Mesenchymal stem cell (in vitro differentiated cells and primary cell): ENCODE measurements at regions not wholly inside any gene's neighbourhood (a gene's known extent, or its start where the extent isn't known, plus 50 kb on each side); places are given as distances from the start of the nearest gene placed in this dataset.

Source experiments
- DNase-seq: peaks from one replicate; pipeline ENCODE4 v3.0.0-alpha.2; 2013
- H2AFZ ChIP-seq: one replicate; pipeline ENCODE4 v1.6.1; 2013; ENCODE audit warnings: low read depth, mild to moderate bottlenecking, control low read depth, inconsistent platforms, low read length, moderate library complexity
- H2AK5ac ChIP-seq: 2 replicates; pipeline ENCODE4 v1.6.1; 2013; ENCODE audit warnings: low read length, moderate library complexity, mild to moderate bottlenecking, inconsistent platforms; ENCODE audit not compliant: severe bottlenecking
- H2BK120ac ChIP-seq: one replicate; pipeline ENCODE4 v1.6.1; 2013; ENCODE audit warnings: low read depth, mild to moderate bottlenecking, inconsistent platforms, low read length, moderate library complexity
- H2BK12ac ChIP-seq, 2 experiments: one replicate each; pipeline ENCODE4 v1.6.1; 2013; ENCODE audit warnings: inconsistent platforms in 2 of 2, low read length in 2 of 2, mild to moderate bottlenecking in 2 of 2, moderate library complexity in 2 of 2, control low read depth in 1 of 2
- H2BK15ac ChIP-seq: one replicate; pipeline ENCODE4 v1.6.1; 2013; ENCODE audit warnings: mild to moderate bottlenecking, low read depth, inconsistent platforms; ENCODE audit not compliant: poor library complexity, severe bottlenecking
- H2BK5ac ChIP-seq: 2 replicates; pipeline ENCODE4 v1.6.1; 2013; ENCODE audit warnings: low read depth, mild to moderate bottlenecking, low read length, control low read depth, inconsistent platforms; ENCODE audit not compliant: poor library complexity, severe bottlenecking
- H3K14ac ChIP-seq, 2 experiments: one replicate each; pipeline ENCODE4 v1.6.1; 2013; ENCODE audit warnings: inconsistent platforms in 2 of 2, low read length in 2 of 2, control low read depth in 1 of 2, mild to moderate bottlenecking in 1 of 2, moderate library complexity in 1 of 2
- H3K18ac ChIP-seq, 2 experiments: one replicate each; pipeline ENCODE4 v1.6.1; 2013; ENCODE audit warnings: inconsistent platforms in 2 of 2, low read length in 2 of 2, control low read depth in 1 of 2, low read depth in 1 of 2, mild to moderate bottlenecking in 1 of 2
- H3K23ac ChIP-seq, 2 experiments: one replicate each; pipeline ENCODE4 v1.6.1; 2013; ENCODE audit warnings: inconsistent platforms in 2 of 2, low read length in 2 of 2, mild to moderate bottlenecking in 2 of 2, moderate library complexity in 2 of 2, control low read depth in 1 of 2
- H3K27ac ChIP-seq: 2 replicates; pipeline ENCODE4 v1.5.1; 2013; ENCODE audit warnings: mild to moderate bottlenecking, moderate library complexity, low read length, control low read depth, inconsistent platforms; ENCODE audit not compliant: poor library complexity, severe bottlenecking
- H3K27me3 ChIP-seq, 2 experiments: 2 replicates each; pipeline versions ENCODE4 v1.6.1 to v1.7.0; 2013; ENCODE audit warnings: low read length in 2 of 2, mild to moderate bottlenecking in 2 of 2, moderate library complexity in 2 of 2, control low read depth in 1 of 2, inconsistent platforms in 1 of 2; ENCODE audit not compliant: control insufficient read depth in 1 of 2, insufficient read depth in 1 of 2
- H3K36me3 ChIP-seq, 2 experiments: 2 replicates each; pipeline versions ENCODE4 v1.6.1 to v1.7.0; 2013; ENCODE audit warnings: low read length in 2 of 2, control low read depth in 1 of 2, inconsistent platforms in 1 of 2, low read depth in 1 of 2, mild to moderate bottlenecking in 1 of 2; ENCODE audit not compliant: insufficient read depth in 2 of 2, control insufficient read depth in 1 of 2
- H3K4ac ChIP-seq, 2 experiments: one replicate each; pipeline ENCODE4 v1.6.1; 2013; ENCODE audit warnings: inconsistent platforms in 2 of 2, low read length in 2 of 2, mild to moderate bottlenecking in 2 of 2, moderate library complexity in 2 of 2, control low read depth in 1 of 2, low read depth in 1 of 2
- H3K4me1 ChIP-seq: 2 replicates; pipeline ENCODE4 v1.6.1; 2013; ENCODE audit warnings: low read depth, low read length, control low read depth; ENCODE audit not compliant: control insufficient read depth, insufficient read depth
- H3K4me2 ChIP-seq: 2 replicates; pipeline ENCODE4 v1.6.1; 2013; ENCODE audit warnings: low read length, mild to moderate bottlenecking, inconsistent platforms; ENCODE audit not compliant: poor library complexity, severe bottlenecking
- H3K4me3 ChIP-seq, 2 experiments: 2 replicates each; pipeline versions ENCODE4 v1.5.1 to v1.7.0; 2013; ENCODE audit warnings: low read length in 2 of 2, mild to moderate bottlenecking in 2 of 2, control low read depth in 1 of 2, low read depth in 1 of 2; ENCODE audit not compliant: insufficient read depth in 1 of 2
- H3K79me1 ChIP-seq: replicated peaks from 2 replicates; pipeline ENCODE4 v1.6.1; 2013; ENCODE audit warnings: mild to moderate bottlenecking, control low read depth, low read length, inconsistent platforms; ENCODE audit not compliant: poor library complexity, severe bottlenecking
- H3K9ac ChIP-seq: 2 replicates; pipeline ENCODE4 v1.7.0; 2013; ENCODE audit warnings: mild to moderate bottlenecking, low read length, moderate library complexity
- H3K9me3 ChIP-seq: 2 replicates; pipeline ENCODE4 v1.7.0; 2013; ENCODE audit warnings: mild to moderate bottlenecking, low read length; ENCODE audit not compliant: control insufficient read depth
- H4K8ac ChIP-seq: one replicate; pipeline ENCODE4 v1.6.1; 2013; ENCODE audit warnings: inconsistent platforms, mild to moderate bottlenecking, low read length, moderate library complexity
- H4K91ac ChIP-seq: one replicate; pipeline ENCODE4 v1.6.1; 2013; ENCODE audit warnings: mild to moderate bottlenecking, low read length, inconsistent platforms
- WGBS: methylation state at CpG from one replicate; pipeline ENCODE4 v1.1.7; 2013; ENCODE audit warnings: mixed read lengths; 5-methylcytosine and 5-hydroxymethylcytosine counted together

- Histone ChIP-seq H3K14ac (no peak overlapping the region), H3K79me1 (no peaks in the 10 kb centered on the region), H2AFZ (no peak overlapping the region), H2BK12ac (no peak overlapping the region), H2BK5ac (no peak overlapping the region), H3K18ac (no peak overlapping the region), H3K4me1 (no peaks in the 10 kb centered on the region), H2BK15ac (no peak overlapping the region), H4K91ac (no peak overlapping the region), H3K23ac (no peak overlapping the region), H3K36me3 (no peaks in the 10 kb centered on the region), H3K4me2 (no peak overlapping the region), H3K4me3 (no peak overlapping the region), H3K9ac (no peak overlapping the region), H2AK5ac (no peak overlapping the region), H3K4ac (no peak overlapping the region), H3K27me3 (no peaks in the 10 kb centered on the region), H4K8ac (no peak overlapping the region), H3K27ac (no peak overlapping the region), H2BK120ac (no peak overlapping the region), H3K9me3 (no peaks in the 10 kb centered on the region)
- no peak for DNase-seq
- WGBS: 72% methylated on average over 3 of the region's 3 CpGs
Observed at GRCh38 chr5:2280318-2280717, 397.6 kb upstream of the IRX4 start.

GRCh38 chr5:2278825-2279456 is 396.2 kb upstream of the IRX4 start:
- no peak overlapping the region for H2BK15ac ChIP-seq
- H4K91ac ChIP-seq: no peak overlapping the region

GRCh38 chr5:2277886-2278285 is 395.2 kb upstream of the IRX4 start:
- Histone ChIP-seq H2BK120ac (no peak overlapping the region), H2BK15ac (no peak overlapping the region), H3K9me3 (no peaks in the 10 kb centered on the region), H3K18ac (no peak overlapping the region), H3K4me1 (no peaks in the 10 kb centered on the region), H3K27me3 (no peaks in the 10 kb centered on the region), H2BK5ac (no peak overlapping the region), H3K36me3 (no peaks in the 10 kb centered on the region), H3K9ac (no peak overlapping the region), H3K4ac (no peak overlapping the region), H3K4me3 (no peak overlapping the region), H2AFZ (no peak overlapping the region), H3K14ac (no peak overlapping the region), H3K23ac (no peak overlapping the region), H3K79me1 (no peaks in the 10 kb centered on the region), H4K91ac (no peak overlapping the region), H3K27ac (no peak overlapping the region), H4K8ac (no peak overlapping the region), H2AK5ac (no peak overlapping the region), H3K4me2 (no peak overlapping the region), H2BK12ac (no peak overlapping the region)
- 87% methylated on average over 15 of the region's 15 CpGs for WGBS
- no peak for DNase-seq

More at GRCh38 chr5:2278825-2279456, 396.2 kb upstream of the IRX4 start:
- Histone ChIP-seq H3K36me3 (no peaks in the 10 kb centered on the region), H3K27ac (no peak overlapping the region), H3K23ac (no peak overlapping the region), H3K27me3 (no peaks in the 10 kb centered on the region), H3K4me3 (no peak overlapping the region), H3K18ac (no peak overlapping the region), H3K4ac (no peak overlapping the region), H3K9me3 (no peaks in the 10 kb centered on the region), H3K14ac (no peak overlapping the region), H3K4me1 (no peaks in the 10 kb centered on the region), H2BK120ac (no peak overlapping the region), H3K79me1 (no peaks in the 10 kb centered on the region), H2AK5ac (no peak overlapping the region), H2BK5ac (no peak overlapping the region), H2BK12ac (no peak overlapping the region), H4K8ac (no peak overlapping the region), H2AFZ (no peak overlapping the region), H3K9ac (no peak overlapping the region), H3K4me2 (no peak overlapping the region)
- DNase-seq: no peak
- WGBS: 90% methylated on average over 19 of the region's 27 CpGs

GRCh38 chr5:2276101-2276500 is 393.4 kb upstream of the IRX4 start:
- Histone ChIP-seq H3K27ac (no peak overlapping the region), H3K36me3 (no peaks in the 10 kb centered on the region), H3K23ac (no peak overlapping the region), H3K14ac (no peak overlapping the region), H2AK5ac (no peak overlapping the region), H3K18ac (no peak overlapping the region), H4K8ac (no peak overlapping the region), H2AFZ (no peak overlapping the region), H3K4me2 (no peak overlapping the region), H3K4me1 (no peaks in the 10 kb centered on the region), H2BK15ac (no peak overlapping the region), H2BK12ac (no peak overlapping the region), H3K4ac (no peak overlapping the region), H3K4me3 (no peak overlapping the region), H2BK5ac (no peak overlapping the region), H3K79me1 (no peaks in the 10 kb centered on the region), H3K9me3 (no peaks in the 10 kb centered on the region), H2BK120ac (no peak overlapping the region), H4K91ac (no peak overlapping the region), H3K9ac (no peak overlapping the region), H3K27me3 (no peaks in the 10 kb centered on the region)
- DNase-seq: no peak
- WGBS: 80% methylated on average over 8 of the region's 8 CpGs
